Lower lobe of right lung (tissue), 2 donors: ENCODE measurements at regions not wholly inside any gene's neighbourhood (a gene's known extent, or its start where the extent isn't known, plus 50 kb on each side); places are given as distances from the start of the nearest gene placed in this dataset.

Experiments
- ATAC-seq, 2 donors: fragments of 200-7000 bp; cut with Tn5 transposase; one replicate each; pipeline ENCODE4 v1.9.1; 2020 to 2022; ENCODE audit warnings: mild to moderate bottlenecking in 2 of 2, moderate library complexity in 2 of 2
- DNase-seq: peaks from one replicate; pipeline ENCODE4 v3.0.0-alpha.2; 2020
- H3K27ac ChIP-seq: fragments of 200-600 bp; one replicate; pipeline ENCODE4 v1.8.0; 2022
- H3K27me3 ChIP-seq: fragments of 200-600 bp; one replicate; pipeline ENCODE4 v1.8.0; 2022; ENCODE audit warnings: low read depth
- H3K36me3 ChIP-seq: fragments of 200-600 bp; one replicate; pipeline ENCODE4 v1.8.0; 2022; ENCODE audit warnings: mild to moderate bottlenecking
- H3K4me1 ChIP-seq: fragments of 200-600 bp; one replicate; pipeline ENCODE4 v1.8.0; 2022
- H3K4me3 ChIP-seq: fragments of 200-600 bp; one replicate; pipeline ENCODE4 v1.8.0; 2022; ENCODE audit warnings: mild to moderate bottlenecking
- H3K9me3 ChIP-seq: fragments of 200-600 bp; one replicate; pipeline ENCODE4 v1.8.0; 2022
- CTCF ChIP-seq: fragments of 200-600 bp; IDR thresholded peaks from one replicate; pipeline ENCODE4 v1.8.0; 2022; ENCODE audit warnings: antibody characterized with exemption, mild to moderate bottlenecking
- intact Hi-C: fragments of 100-400 bp; cut with DNase I; formaldehyde crosslinking; loops from one replicate; pipeline ENCODE4 v1.11.0; 2022
- donor health status: DM: no; HTN: yes; CAD: no; lungs with severe emphysema.

GRCh38 chr2:2846332-2847208, 515.5 kb upstream of the MYT1L start:
- intact Hi-C loops: no loop called here
- ATAC-seq (no peak), DNase-seq (no peak)
- no peaks in the 10 kb centered on the region for H3K9me3 ChIP-seq
- no peak overlapping the region for H3K4me3 ChIP-seq
- H3K27ac ChIP-seq: no peak overlapping the region
- no peaks in the 10 kb centered on the region for H3K36me3 ChIP-seq
- H3K4me1 ChIP-seq: peaks cover 3% of the 10 kb centered on the region
- no peaks in the 10 kb centered on the region for H3K27me3 ChIP-seq
- no peak for TF ChIP-seq CTCF

- DNase-seq (no peak), ATAC-seq (no peak)
- H3K4me1 ChIP-seq: peaks cover 3% of the 10 kb centered on the region
- TF ChIP-seq CTCF: no peak
- no peaks in the 10 kb centered on the region for H3K27me3 ChIP-seq
- H3K9me3 ChIP-seq: no peaks in the 10 kb centered on the region
- H3K4me3 ChIP-seq: no peak overlapping the region
- intact Hi-C loops: no loop called here
- H3K27ac ChIP-seq: no peak overlapping the region
- no peaks in the 10 kb centered on the region for H3K36me3 ChIP-seq
Measured at GRCh38 chr2:2845806-2846315, 514.8 kb upstream of the MYT1L start.

GRCh38 chr2:2845267-2845666, 514.2 kb upstream of the MYT1L start:
- Histone ChIP-seq H3K27me3 (no peaks in the 10 kb centered on the region), H3K4me1 (peaks cover 3% of the 10 kb centered on the region), H3K27ac (no peak overlapping the region), H3K4me3 (no peak overlapping the region), H3K36me3 (no peaks in the 10 kb centered on the region), H3K9me3 (no peaks in the 10 kb centered on the region)
- DNase-seq: no peak
- ATAC-seq: no peak
- intact Hi-C loops: no loop called here
- TF ChIP-seq CTCF: no peak

GRCh38 chr2:2843969-2844548, 513.0 kb upstream of the MYT1L start:
- Histone ChIP-seq H3K4me1 (peaks cover 3% of the 10 kb centered on the region), H3K27me3 (no peaks in the 10 kb centered on the region), H3K4me3 (no peak overlapping the region), H3K36me3 (no peaks in the 10 kb centered on the region), H3K27ac (no peak overlapping the region), H3K9me3 (no peaks in the 10 kb centered on the region)
- TF ChIP-seq CTCF: no peak
- no peak for ATAC-seq
- no peak for DNase-seq
- intact Hi-C loops: no loop called here

- no peak for ATAC-seq
Measured at GRCh38 chr2:2842466-2842865, 511.4 kb upstream of the MYT1L start.

More at GRCh38 chr2:2842466-2842865, 511.4 kb upstream of the MYT1L start:
- intact Hi-C loops: no loop called here
- Histone ChIP-seq H3K9me3 (no peaks in the 10 kb centered on the region), H3K27me3 (no peaks in the 10 kb centered on the region), H3K36me3 (no peaks in the 10 kb centered on the region), H3K27ac (no peak overlapping the region), H3K4me3 (no peak overlapping the region), H3K4me1 (peaks cover 3% of the 10 kb centered on the region)
- TF ChIP-seq CTCF: no peak
- DNase-seq: no peak
